Omental fat pad (tissue), 3 donors: ENCODE measurements at regions not wholly inside any gene's neighbourhood (a gene's known extent, or its start where the extent isn't known, plus 50 kb on each side); places are given as distances from the start of the nearest gene placed in this dataset.

Experiments
- ATAC-seq: fragments of 150-250 bp; one replicate; pipeline ENCODE4 v1.9.1; 2016; ENCODE audit warnings: mild to moderate bottlenecking, moderate library complexity; ENCODE audit not compliant: low FRiP score
- DNase-seq: peaks from one replicate; pipeline ENCODE4 v3.0.0-alpha.2; 2019; ENCODE audit warnings: low spot score
- TF ChIP-seq, protein P1 (sequence below), 3 donors: fragments of 450-650 bp; IDR thresholded peaks; one replicate each; pipeline ENCODE4 v1.5.1; 2016 to 2017; ENCODE audit warnings: antibody characterized with exemption in 3 of 3, mild to moderate bottlenecking in 3 of 3, moderate library complexity in 2 of 3

DNA sequence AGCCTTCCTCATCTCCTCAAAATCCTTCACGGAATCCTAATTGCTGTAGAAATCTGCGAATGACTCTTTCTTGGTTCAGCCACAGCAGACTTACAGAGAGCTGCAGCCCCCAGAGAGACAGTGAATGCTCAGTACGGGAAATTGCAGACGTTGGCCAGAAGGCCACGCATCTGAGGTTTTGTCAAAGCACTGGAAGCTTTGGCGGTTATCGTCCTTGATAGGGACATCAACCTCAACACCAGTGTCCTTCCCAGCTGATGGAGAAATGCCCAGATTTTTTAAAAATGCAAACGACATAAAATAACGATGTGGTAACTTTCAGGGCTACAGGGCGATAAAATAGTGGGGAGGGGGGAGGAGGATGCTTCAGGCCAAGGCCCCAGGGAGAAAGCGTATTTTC lies 166.6 kb upstream of the CIBAR2 start:
- DNase-seq (no peak), ATAC-seq (no peak)
- TF ChIP-seq, protein P1, sequence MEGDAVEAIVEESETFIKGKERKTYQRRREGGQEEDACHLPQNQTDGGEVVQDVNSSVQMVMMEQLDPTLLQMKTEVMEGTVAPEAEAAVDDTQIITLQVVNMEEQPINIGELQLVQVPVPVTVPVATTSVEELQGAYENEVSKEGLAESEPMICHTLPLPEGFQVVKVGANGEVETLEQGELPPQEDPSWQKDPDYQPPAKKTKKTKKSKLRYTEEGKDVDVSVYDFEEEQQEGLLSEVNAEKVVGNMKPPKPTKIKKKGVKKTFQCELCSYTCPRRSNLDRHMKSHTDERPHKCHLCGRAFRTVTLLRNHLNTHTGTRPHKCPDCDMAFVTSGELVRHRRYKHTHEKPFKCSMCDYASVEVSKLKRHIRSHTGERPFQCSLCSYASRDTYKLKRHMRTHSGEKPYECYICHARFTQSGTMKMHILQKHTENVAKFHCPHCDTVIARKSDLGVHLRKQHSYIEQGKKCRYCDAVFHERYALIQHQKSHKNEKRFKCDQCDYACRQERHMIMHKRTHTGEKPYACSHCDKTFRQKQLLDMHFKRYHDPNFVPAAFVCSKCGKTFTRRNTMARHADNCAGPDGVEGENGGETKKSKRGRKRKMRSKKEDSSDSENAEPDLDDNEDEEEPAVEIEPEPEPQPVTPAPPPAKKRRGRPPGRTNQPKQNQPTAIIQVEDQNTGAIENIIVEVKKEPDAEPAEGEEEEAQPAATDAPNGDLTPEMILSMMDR (IDR thresholded peaks at IDR 0.05): no peak

DNA sequence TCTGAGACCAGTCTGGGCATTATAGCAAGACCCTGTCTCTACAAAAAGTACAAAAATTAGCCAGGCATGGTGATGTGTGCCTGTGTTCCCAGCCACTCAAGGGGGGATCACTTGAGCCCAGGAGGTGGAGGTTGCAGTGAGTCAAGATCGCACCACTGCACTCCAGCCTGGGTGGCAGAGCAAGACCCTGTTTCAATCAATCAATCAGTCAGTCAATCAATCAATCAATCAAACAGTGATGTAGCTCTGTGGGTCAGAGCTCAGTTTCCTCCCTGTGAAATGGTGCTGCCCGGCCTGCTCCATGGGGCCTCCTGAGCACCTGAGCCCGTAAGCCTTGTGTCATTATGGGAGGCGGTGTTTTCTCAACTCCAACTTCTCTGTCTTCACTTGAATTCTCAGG lies 167.1 kb upstream of the CIBAR2 start:
- no peak for DNase-seq
- no peak for ATAC-seq
- TF ChIP-seq, protein P1 (IDR thresholded peaks at IDR 0.05): no peak

DNA sequence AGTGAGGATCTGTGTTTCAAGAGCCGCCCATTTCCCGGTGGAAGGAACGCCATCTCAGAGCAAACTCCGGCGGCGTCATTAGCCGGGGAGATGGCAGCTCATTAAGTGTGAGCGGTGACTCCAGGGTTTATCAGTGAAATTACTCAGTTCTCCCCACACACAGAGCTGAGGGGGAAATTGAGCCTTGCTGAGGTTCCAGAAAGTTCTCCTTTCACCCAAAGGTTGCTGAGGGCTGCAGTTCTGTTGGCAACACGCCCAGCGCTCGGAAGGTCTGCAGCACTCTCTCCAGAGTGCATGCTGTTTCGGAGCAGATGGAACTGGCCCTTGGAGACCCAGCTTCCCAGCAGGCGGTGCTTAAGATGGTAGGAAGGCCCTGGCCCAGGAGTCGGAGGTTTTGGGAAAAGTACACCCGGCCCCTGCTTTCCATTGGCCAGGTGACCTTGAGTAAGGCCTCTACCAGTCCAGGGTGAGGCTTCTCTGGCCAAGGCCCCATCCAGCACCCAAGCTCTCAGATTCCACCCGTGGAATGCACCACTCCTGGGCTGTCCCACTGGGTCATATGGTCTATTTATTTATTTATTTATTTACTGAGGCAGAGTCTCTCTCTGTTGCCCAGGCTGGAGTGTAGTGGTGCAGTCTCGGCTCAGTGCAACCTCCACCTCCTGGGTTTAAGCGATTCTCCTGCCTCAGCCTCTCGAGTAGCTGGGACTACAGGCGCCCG lies 167.7 kb upstream of the CIBAR2 start:
- ATAC-seq (no peak), DNase-seq (no peak)
- TF ChIP-seq, protein P1 (IDR thresholded peaks at IDR 0.05): no peak

DNA sequence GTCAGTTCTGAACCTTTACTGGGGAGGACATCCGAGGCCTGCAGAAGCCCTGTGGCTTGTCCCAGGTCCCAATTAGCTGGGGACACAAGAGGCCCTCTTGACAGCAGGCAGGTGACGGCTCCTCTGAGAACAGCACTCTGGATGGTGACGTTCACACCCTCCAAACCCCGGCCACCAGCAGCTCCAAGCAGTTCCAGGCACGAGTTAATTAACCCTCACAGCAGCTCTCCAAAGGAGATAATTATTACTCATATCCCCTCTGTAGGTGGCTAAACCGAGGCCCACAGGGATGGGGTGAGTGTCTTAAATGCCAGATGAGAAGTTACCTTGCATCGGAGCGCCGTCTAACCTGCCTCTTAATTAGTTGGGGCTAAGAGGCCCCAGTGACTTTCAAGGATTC lies 168.9 kb upstream of the CIBAR2 start:
- ATAC-seq (no peak), DNase-seq (no peak)
- TF ChIP-seq, protein P1 (IDR thresholded peaks at IDR 0.05): no peak

DNA sequence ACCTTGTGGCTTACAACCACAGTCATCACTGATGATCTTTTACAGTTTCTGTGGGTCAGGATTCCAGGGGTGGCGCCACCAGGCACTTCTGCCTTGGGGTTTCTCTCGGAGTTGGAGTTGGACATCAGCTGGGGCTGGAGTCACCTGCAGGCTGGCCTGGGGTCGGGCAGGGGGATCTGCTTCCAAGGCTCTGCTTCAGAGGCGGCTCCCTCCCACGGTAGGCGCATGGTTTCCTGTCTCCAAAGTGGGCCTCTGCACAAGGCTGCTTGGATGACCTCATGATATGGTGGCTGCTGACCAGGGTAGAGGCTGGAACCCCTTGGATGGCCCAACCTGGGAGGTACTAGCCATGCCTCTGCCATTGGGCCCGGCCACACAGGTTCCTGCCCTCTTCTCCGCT lies 170.6 kb upstream of the CIBAR2 start:
- no peak for DNase-seq
- TF ChIP-seq, protein P1 (IDR thresholded peaks at IDR 0.05): no peak
- no peak for ATAC-seq

DNA sequence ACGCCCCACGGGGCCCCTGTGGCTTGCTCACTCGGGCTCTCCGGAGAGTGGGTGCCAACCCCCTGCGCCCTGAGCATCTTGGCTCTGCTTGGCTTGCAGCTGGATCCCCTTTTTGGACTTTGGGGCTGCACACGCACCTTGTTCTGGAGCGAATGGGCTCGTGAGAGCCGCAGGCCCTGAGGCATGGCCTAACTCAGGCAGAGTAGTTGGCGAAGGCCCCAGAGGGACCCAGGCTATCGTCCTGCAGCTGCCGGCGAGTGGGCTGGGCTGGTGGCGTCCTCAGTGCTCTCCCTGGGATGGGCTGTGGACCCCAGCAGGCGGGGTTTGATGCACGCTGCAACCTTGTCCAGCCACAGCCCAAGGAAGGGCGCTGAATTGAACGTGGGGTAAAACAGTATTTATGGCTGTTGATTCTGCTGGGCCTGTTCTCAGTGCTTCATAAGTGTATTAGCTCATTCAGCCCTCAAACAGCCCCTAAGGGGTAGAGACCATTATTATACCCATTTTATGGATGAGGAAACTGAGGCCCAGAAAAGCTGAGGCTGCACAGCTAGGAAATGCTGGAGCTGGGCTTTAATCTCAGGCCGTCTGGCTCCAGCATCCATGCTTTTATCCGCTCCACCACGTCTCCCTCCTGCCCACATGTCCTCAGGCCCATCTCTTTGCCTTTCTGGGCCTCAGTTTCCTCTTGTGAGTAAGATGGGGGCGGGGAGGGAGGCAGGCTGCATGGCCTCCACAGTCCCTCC lies 171.2 kb upstream of the CIBAR2 start:
- TF ChIP-seq, protein P1 (IDR thresholded peaks at IDR 0.05): no peak
- ATAC-seq (no peak), DNase-seq (no peak)
